NCI-H187 (cell line): ENCODE measurements at regions not wholly inside any gene's neighbourhood (a gene's known extent, or its start where the extent isn't known, plus 50 kb on each side); places are given as distances from the start of the nearest gene placed in this dataset.

Source experiments
- DNase-seq, 2 experiments: peaks; one replicate each; lab custom pipeline; 2025; lab: John Stamatoyannopoulos, UW

- DNase-seq = no peak
Measured at GRCh38 chr16:20167323-20167722, 93.6 kb upstream of the GPR139 start.

DNA sequence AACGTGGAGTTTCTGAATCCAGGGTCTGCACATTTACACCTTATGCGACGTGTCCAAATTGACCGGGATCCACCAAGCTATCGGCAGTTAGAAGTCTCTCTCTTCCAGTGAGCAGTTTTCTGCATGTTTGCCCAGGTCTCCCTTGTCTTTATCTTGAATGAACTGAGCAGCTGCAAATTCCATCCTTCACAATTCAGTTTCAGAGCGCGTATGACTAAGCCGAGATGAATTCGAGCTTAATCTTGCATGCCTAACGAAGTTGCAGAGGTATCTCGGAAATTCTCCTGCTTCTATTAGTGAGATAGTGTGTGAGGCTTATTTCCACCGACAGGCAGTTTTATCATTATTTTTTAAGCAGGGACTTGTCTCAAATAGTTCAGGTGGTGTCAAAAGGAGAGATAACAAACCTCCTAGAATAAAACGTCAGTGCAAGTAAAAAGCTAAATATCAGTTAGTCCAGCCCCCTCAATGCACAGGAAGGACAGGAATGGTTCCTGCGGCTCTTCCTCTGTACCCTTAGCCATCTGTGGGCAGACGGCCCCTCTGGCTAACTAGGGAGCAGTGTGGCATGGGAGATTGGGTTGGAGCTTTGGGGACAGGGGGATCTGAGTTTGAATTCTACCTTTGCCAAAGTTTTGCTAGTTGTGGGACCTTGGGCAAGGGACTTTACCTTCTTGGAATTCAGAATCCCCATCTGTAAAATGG lies 93.0 kb upstream of the GPR139 start:
- no peak for DNase-seq

GRCh38 chr16:20153444-20153843 lies 79.8 kb upstream of the GPR139 start:
- DNase-seq = no peak

- DNase-seq = no peak
Measured at GRCh38 chr16:20147091-20147490, 73.4 kb upstream of the GPR139 start.

DNA sequence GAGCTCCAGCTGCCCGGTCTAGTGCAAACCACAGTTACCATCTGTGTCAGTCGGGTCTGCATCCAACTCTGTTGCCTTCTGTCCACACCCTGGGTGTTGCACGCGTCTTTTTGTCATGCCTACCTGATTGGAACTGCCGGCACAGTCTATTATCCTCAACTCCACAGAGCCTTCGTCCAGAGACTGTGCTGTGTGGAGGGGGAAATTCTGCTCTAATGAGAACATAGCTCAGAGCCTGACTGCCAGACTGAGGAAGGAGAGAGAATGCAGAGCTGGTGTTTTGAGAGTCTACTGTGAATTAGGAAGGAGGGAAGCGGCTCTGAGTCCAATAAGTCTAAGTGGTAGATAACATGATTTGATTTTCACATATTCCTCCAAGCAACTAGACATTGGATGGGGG lies 68.3 kb upstream of the GPR139 start:
- no peak for DNase-seq

DNA sequence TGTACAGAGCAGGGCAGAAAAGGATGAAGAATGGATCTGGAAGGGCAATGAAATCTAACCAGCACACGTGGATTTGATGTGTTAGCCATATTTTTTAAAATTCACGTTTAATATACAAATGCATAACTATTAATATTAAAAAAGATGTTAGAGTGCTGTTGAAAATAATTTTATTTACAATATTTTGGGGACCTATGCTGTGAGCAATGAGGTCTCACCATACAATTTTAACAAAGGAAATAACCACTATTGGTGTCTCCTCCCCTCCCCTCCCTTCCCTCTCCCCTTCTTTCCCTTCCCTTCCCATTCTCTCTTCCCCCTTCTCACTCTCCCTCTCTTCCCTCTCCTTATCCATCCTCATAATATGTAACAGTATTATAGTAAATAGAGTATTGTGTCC lies 64.2 kb upstream of the GPR139 start:
- DNase-seq = no peak

- no peak for DNase-seq
Measured at GRCh38 chr16:20137194-20137593, 63.5 kb upstream of the GPR139 start.

GRCh38 chr16:20136446-20136968 lies 62.8 kb upstream of the GPR139 start:
- no peak for DNase-seq

- no peak for DNase-seq
Measured at GRCh38 chr16:20129375-20129774, 55.7 kb upstream of the GPR139 start.
